ENCODE measurements at regions not wholly inside any gene's neighbourhood (a gene's known extent, or its start where the extent isn't known, plus 50 kb on each side); places are given as distances from the start of the nearest gene placed in this dataset.

DNA sequence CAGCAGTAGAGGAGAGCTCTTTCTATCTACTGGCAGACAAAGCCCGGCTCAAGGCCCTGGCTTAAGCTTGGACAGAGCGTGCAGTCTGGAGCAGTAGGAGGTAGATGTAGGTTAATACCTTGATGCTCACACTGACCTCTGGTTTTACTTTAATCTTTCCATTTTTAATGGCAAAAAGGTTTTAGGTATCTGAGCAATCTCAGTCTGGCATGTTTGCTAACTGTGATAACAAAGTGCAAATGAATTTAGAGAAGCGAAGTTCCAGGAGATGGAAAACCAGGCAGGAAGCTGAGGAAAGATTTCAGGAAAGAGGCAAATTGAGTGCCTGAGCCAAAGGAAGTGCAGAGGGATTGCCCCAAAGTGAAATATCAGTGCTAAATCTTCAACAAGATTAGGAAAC is 356.6 kb downstream of the FOXO1 start:
- TF ChIP-seq POLR2A (IDR thresholded peaks at IDR 0.05; ENCODE audit: extremely low read depth, insufficient read length) (no peak), MYC (IDR thresholded peaks at IDR 0.05; ENCODE audit: low read depth, low read length) (no peak)
- TF ChIP-seq, protein P1, sequence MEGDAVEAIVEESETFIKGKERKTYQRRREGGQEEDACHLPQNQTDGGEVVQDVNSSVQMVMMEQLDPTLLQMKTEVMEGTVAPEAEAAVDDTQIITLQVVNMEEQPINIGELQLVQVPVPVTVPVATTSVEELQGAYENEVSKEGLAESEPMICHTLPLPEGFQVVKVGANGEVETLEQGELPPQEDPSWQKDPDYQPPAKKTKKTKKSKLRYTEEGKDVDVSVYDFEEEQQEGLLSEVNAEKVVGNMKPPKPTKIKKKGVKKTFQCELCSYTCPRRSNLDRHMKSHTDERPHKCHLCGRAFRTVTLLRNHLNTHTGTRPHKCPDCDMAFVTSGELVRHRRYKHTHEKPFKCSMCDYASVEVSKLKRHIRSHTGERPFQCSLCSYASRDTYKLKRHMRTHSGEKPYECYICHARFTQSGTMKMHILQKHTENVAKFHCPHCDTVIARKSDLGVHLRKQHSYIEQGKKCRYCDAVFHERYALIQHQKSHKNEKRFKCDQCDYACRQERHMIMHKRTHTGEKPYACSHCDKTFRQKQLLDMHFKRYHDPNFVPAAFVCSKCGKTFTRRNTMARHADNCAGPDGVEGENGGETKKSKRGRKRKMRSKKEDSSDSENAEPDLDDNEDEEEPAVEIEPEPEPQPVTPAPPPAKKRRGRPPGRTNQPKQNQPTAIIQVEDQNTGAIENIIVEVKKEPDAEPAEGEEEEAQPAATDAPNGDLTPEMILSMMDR (IDR thresholded peaks at IDR 0.05; ENCODE audit: low read depth, low read length), result no peak
- TF ChIP-seq, protein P2, sequence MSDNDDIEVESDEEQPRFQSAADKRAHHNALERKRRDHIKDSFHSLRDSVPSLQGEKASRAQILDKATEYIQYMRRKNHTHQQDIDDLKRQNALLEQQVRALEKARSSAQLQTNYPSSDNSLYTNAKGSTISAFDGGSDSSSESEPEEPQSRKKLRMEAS (IDR thresholded peaks at IDR 0.05; ENCODE audit: low read depth, low read length), result no peak

Measured in NB4 (cell line).